Gastroesophageal sphincter (tissue), 3 donors: ENCODE measurements at regions not wholly inside any gene's neighbourhood (a gene's known extent, or its start where the extent isn't known, plus 50 kb on each side); places are given as distances from the start of the nearest gene placed in this dataset.

ENCODE experiments used
- POLR2A ChIP-seq, 2 donors: fragments of 450-650 bp; IDR thresholded peaks; one replicate each; pipeline ENCODE4 v1.6.1; 2017; ENCODE audit warnings: antibody characterized with exemption in 2 of 2, mild to moderate bottlenecking in 2 of 2, moderate library complexity in 1 of 2
- POLR2AphosphoS5 ChIP-seq: sonication (generic); formaldehyde crosslinking; IDR thresholded peaks from one replicate; pipeline ENCODE4 v1.6.1; 2017; ENCODE audit warnings: antibody characterized with exemption
- TF ChIP-seq, protein P1 (sequence below), 4 experiments: fragments of 200-600 bp in 2 of 4; fragments of 450-650 bp in 2 of 4; sonication (generic) in 1 of 4; IDR thresholded peaks; one replicate each; pipeline ENCODE4 v1.5.1; 2017 to 2019; ENCODE audit warnings: antibody characterized with exemption in 4 of 4, mild to moderate bottlenecking in 2 of 4, moderate library complexity in 2 of 4

DNA sequence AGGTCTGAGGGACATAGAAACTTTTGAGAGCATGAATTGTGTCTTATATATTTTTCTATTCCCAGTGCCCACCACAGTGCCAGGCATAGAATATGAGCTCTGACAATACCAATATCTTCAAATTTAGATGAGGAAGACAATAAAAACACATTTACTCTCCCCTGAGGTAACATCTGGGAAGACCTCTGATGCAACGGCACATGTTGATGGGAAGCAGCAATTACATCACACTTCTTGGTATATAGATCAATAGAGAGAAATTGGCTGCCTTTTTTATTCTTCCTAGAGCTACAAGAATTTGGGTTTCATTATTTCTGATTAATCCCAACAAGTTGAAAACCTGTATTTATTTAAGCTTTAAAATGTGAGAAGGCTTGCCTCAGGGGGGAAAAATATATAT, 67.4 kb upstream of the SMAD1 start:
- TF ChIP-seq, protein P1, sequence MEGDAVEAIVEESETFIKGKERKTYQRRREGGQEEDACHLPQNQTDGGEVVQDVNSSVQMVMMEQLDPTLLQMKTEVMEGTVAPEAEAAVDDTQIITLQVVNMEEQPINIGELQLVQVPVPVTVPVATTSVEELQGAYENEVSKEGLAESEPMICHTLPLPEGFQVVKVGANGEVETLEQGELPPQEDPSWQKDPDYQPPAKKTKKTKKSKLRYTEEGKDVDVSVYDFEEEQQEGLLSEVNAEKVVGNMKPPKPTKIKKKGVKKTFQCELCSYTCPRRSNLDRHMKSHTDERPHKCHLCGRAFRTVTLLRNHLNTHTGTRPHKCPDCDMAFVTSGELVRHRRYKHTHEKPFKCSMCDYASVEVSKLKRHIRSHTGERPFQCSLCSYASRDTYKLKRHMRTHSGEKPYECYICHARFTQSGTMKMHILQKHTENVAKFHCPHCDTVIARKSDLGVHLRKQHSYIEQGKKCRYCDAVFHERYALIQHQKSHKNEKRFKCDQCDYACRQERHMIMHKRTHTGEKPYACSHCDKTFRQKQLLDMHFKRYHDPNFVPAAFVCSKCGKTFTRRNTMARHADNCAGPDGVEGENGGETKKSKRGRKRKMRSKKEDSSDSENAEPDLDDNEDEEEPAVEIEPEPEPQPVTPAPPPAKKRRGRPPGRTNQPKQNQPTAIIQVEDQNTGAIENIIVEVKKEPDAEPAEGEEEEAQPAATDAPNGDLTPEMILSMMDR (IDR thresholded peaks at IDR 0.05): no peak
- TF ChIP-seq POLR2A (IDR thresholded peaks at IDR 0.05) (no peak), POLR2AphosphoS5 (no peak)
